Mesenchymal stem cell (in vitro differentiated cells and primary cell): ENCODE measurements at regions not wholly inside any gene's neighbourhood (a gene's known extent, or its start where the extent isn't known, plus 50 kb on each side); places are given as distances from the start of the nearest gene placed in this dataset.
A peak's percentile ranks its signal among the peaks of the same experiment; 100 is the strongest.

Source experiments
- DNase-seq: peaks from one replicate; pipeline ENCODE4 v3.0.0-alpha.2; 2013
- H2AFZ ChIP-seq: one replicate; pipeline ENCODE4 v1.6.1; 2013; ENCODE audit warnings: low read depth, mild to moderate bottlenecking, control low read depth, inconsistent platforms, low read length, moderate library complexity
- H2AK5ac ChIP-seq: 2 replicates; pipeline ENCODE4 v1.6.1; 2013; ENCODE audit warnings: low read length, moderate library complexity, mild to moderate bottlenecking, inconsistent platforms; ENCODE audit not compliant: severe bottlenecking
- H2BK120ac ChIP-seq: one replicate; pipeline ENCODE4 v1.6.1; 2013; ENCODE audit warnings: low read depth, mild to moderate bottlenecking, inconsistent platforms, low read length, moderate library complexity
- H2BK12ac ChIP-seq, 2 experiments: one replicate each; pipeline ENCODE4 v1.6.1; 2013; ENCODE audit warnings: inconsistent platforms in 2 of 2, low read length in 2 of 2, mild to moderate bottlenecking in 2 of 2, moderate library complexity in 2 of 2, control low read depth in 1 of 2
- H2BK15ac ChIP-seq: one replicate; pipeline ENCODE4 v1.6.1; 2013; ENCODE audit warnings: mild to moderate bottlenecking, low read depth, inconsistent platforms; ENCODE audit not compliant: poor library complexity, severe bottlenecking
- H2BK5ac ChIP-seq: 2 replicates; pipeline ENCODE4 v1.6.1; 2013; ENCODE audit warnings: low read depth, mild to moderate bottlenecking, low read length, control low read depth, inconsistent platforms; ENCODE audit not compliant: poor library complexity, severe bottlenecking
- H3K14ac ChIP-seq, 2 experiments: one replicate each; pipeline ENCODE4 v1.6.1; 2013; ENCODE audit warnings: inconsistent platforms in 2 of 2, low read length in 2 of 2, control low read depth in 1 of 2, mild to moderate bottlenecking in 1 of 2, moderate library complexity in 1 of 2
- H3K18ac ChIP-seq, 2 experiments: one replicate each; pipeline ENCODE4 v1.6.1; 2013; ENCODE audit warnings: inconsistent platforms in 2 of 2, low read length in 2 of 2, control low read depth in 1 of 2, low read depth in 1 of 2, mild to moderate bottlenecking in 1 of 2
- H3K23ac ChIP-seq, 2 experiments: one replicate each; pipeline ENCODE4 v1.6.1; 2013; ENCODE audit warnings: inconsistent platforms in 2 of 2, low read length in 2 of 2, mild to moderate bottlenecking in 2 of 2, moderate library complexity in 2 of 2, control low read depth in 1 of 2
- H3K27ac ChIP-seq: 2 replicates; pipeline ENCODE4 v1.5.1; 2013; ENCODE audit warnings: mild to moderate bottlenecking, moderate library complexity, low read length, control low read depth, inconsistent platforms; ENCODE audit not compliant: poor library complexity, severe bottlenecking
- H3K27me3 ChIP-seq, 2 experiments: 2 replicates each; pipeline versions ENCODE4 v1.6.1 to v1.7.0; 2013; ENCODE audit warnings: low read length in 2 of 2, mild to moderate bottlenecking in 2 of 2, moderate library complexity in 2 of 2, control low read depth in 1 of 2, inconsistent platforms in 1 of 2; ENCODE audit not compliant: control insufficient read depth in 1 of 2, insufficient read depth in 1 of 2
- H3K36me3 ChIP-seq, 2 experiments: 2 replicates each; pipeline versions ENCODE4 v1.6.1 to v1.7.0; 2013; ENCODE audit warnings: low read length in 2 of 2, control low read depth in 1 of 2, inconsistent platforms in 1 of 2, low read depth in 1 of 2, mild to moderate bottlenecking in 1 of 2; ENCODE audit not compliant: insufficient read depth in 2 of 2, control insufficient read depth in 1 of 2
- H3K4ac ChIP-seq, 2 experiments: one replicate each; pipeline ENCODE4 v1.6.1; 2013; ENCODE audit warnings: inconsistent platforms in 2 of 2, low read length in 2 of 2, mild to moderate bottlenecking in 2 of 2, moderate library complexity in 2 of 2, control low read depth in 1 of 2, low read depth in 1 of 2
- H3K4me1 ChIP-seq: 2 replicates; pipeline ENCODE4 v1.6.1; 2013; ENCODE audit warnings: low read depth, low read length, control low read depth; ENCODE audit not compliant: control insufficient read depth, insufficient read depth
- H3K4me2 ChIP-seq: 2 replicates; pipeline ENCODE4 v1.6.1; 2013; ENCODE audit warnings: low read length, mild to moderate bottlenecking, inconsistent platforms; ENCODE audit not compliant: poor library complexity, severe bottlenecking
- H3K4me3 ChIP-seq, 2 experiments: 2 replicates each; pipeline versions ENCODE4 v1.5.1 to v1.7.0; 2013; ENCODE audit warnings: low read length in 2 of 2, mild to moderate bottlenecking in 2 of 2, control low read depth in 1 of 2, low read depth in 1 of 2; ENCODE audit not compliant: insufficient read depth in 1 of 2
- H3K79me1 ChIP-seq: replicated peaks from 2 replicates; pipeline ENCODE4 v1.6.1; 2013; ENCODE audit warnings: mild to moderate bottlenecking, control low read depth, low read length, inconsistent platforms; ENCODE audit not compliant: poor library complexity, severe bottlenecking
- H3K9ac ChIP-seq: 2 replicates; pipeline ENCODE4 v1.7.0; 2013; ENCODE audit warnings: mild to moderate bottlenecking, low read length, moderate library complexity
- H3K9me3 ChIP-seq: 2 replicates; pipeline ENCODE4 v1.7.0; 2013; ENCODE audit warnings: mild to moderate bottlenecking, low read length; ENCODE audit not compliant: control insufficient read depth
- H4K8ac ChIP-seq: one replicate; pipeline ENCODE4 v1.6.1; 2013; ENCODE audit warnings: inconsistent platforms, mild to moderate bottlenecking, low read length, moderate library complexity
- H4K91ac ChIP-seq: one replicate; pipeline ENCODE4 v1.6.1; 2013; ENCODE audit warnings: mild to moderate bottlenecking, low read length, inconsistent platforms
- WGBS: methylation state at CpG from one replicate; pipeline ENCODE4 v1.1.7; 2013; ENCODE audit warnings: mixed read lengths; 5-methylcytosine and 5-hydroxymethylcytosine counted together

DNA sequence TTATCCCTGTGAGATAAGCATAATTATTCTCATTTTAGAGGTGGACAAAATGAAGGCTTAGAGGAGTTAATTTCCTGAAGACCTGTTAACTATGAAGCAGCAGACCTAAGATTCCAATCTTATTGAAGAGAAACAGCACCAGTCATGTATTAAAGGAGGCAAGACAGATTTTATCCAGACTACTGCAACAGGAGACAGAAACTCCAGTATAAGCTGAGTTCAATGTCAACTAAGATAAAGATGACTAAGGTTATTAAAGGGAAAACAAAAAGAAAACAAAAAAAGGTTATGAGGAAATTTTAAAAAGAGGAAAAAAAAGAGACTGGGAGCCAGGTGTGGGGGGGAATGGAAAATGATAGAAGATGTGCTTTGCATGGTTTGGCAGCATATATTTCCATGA lies 707.7 kb upstream of the NR2F2 start:
- Histone ChIP-seq H3K4me2 (no peak overlapping the region), H3K4me1 (peaks cover 2% of the 10 kb centered on the region), H3K4ac (no peak overlapping the region), H2BK5ac (no peak overlapping the region), H3K9ac (no peak overlapping the region), H3K23ac (no peak overlapping the region), H3K14ac (no peak overlapping the region), H2BK120ac (no peak overlapping the region), H3K18ac (no peak overlapping the region), H2AFZ (no peak overlapping the region), H2BK12ac (no peak overlapping the region), H3K36me3 (no peaks in the 10 kb centered on the region), H3K27me3 (no peaks in the 10 kb centered on the region), H2AK5ac (no peak overlapping the region), H4K91ac (no peak overlapping the region), H3K79me1 (no peaks in the 10 kb centered on the region), H4K8ac (no peak overlapping the region), H3K9me3 (peaks cover 14% of the 10 kb centered on the region), H3K4me3 (peak overlapping the region in 1 of 2 experiments; percentile 16), H3K27ac (no peak overlapping the region), H2BK15ac (no peak overlapping the region)
- DNase-seq = no peak

DNA sequence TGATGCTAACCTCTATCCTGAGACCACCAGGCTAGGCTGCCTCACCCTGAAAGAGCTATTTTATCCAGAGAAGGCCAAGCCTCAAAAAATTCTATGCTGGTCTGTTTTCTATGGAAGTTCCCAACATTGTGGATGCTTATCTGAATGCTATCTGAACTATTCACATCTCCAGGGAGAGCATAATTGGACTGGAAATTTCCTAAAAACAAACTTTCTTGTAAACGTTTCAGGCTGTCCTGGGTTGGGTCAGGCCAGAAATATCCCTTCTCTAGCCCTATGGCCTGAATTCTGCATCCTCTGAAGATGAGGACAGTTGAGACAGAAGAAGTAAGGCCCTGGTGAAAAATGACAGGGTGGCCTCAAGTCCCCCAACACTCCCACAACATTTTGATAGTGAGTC lies 706.4 kb upstream of the NR2F2 start:
- H2AK5ac ChIP-seq = no peak overlapping the region
- H3K9me3 ChIP-seq = peaks cover 14% of the 10 kb centered on the region
- H3K18ac ChIP-seq = no peak overlapping the region
- no peak overlapping the region for H2BK5ac ChIP-seq
- no peak for DNase-seq
- H3K4ac ChIP-seq = no peak overlapping the region
- no peak overlapping the region for H3K9ac ChIP-seq
- no peak overlapping the region for H2BK120ac ChIP-seq
- H2BK12ac ChIP-seq = no peak overlapping the region
- no peak overlapping the region for H4K8ac ChIP-seq
- 33% methylated on average over 1 of the region's 1 CpG for WGBS
- no peak overlapping the region for H2BK15ac ChIP-seq
- H3K4me2 ChIP-seq = no peak overlapping the region
- no peaks in the 10 kb centered on the region for H3K27me3 ChIP-seq
- H3K4me3 ChIP-seq = no peak overlapping the region
- H2AFZ ChIP-seq = no peak overlapping the region
- H3K23ac ChIP-seq = no peak overlapping the region
- H3K79me1 ChIP-seq = no peaks in the 10 kb centered on the region
- peaks cover 2% of the 10 kb centered on the region for H3K4me1 ChIP-seq
- H3K36me3 ChIP-seq = no peaks in the 10 kb centered on the region
- no peak overlapping the region for H3K27ac ChIP-seq
- no peak overlapping the region for H3K14ac ChIP-seq
- no peak overlapping the region for H4K91ac ChIP-seq

DNA sequence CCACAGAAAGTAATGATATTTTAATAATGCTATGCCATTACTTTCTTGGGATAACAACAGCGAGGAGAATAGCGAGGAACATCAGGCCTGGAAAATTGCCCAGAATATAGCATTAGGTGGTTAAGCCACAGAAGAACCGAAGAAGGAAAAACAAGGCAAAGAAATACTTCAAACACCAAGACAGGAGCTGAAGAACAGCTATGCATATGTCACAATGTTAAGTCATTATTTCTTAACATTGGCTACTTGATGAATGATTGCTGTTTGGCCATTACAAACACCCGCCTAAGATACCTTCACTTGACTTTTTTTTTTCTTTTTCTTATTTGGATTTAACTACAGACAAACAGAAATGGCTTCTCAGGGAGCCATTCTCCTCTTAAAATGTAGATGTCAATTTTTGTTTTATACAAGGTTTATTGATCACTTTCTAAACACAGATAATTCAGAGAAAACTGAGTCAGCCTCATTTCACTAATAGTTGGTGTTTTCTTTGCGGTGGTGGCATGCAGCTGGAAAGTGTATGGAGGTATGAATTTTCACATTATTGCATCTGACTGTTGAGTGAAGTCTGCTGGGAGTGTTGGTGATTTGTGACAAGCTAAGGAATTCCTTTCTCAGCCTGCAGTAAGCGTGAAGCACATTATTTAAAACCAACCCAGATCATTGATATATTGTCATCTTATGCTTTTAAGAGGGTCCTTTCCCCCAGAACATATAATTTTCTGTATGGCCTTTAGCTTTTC lies 705.7 kb upstream of the NR2F2 start:
- Histone ChIP-seq H2BK15ac (no peak overlapping the region), H3K14ac (no peak overlapping the region), H3K27me3 (no peaks in the 10 kb centered on the region), H3K27ac (no peak overlapping the region), H3K4ac (no peak overlapping the region), H3K36me3 (no peaks in the 10 kb centered on the region), H2AFZ (no peak overlapping the region), H3K4me1 (peaks cover 2% of the 10 kb centered on the region), H2BK120ac (no peak overlapping the region), H2BK12ac (no peak overlapping the region), H3K4me2 (no peak overlapping the region), H3K23ac (no peak overlapping the region), H3K4me3 (no peak overlapping the region), H3K9me3 (peaks cover 14% of the 10 kb centered on the region), H4K91ac (no peak overlapping the region), H3K9ac (no peak overlapping the region), H4K8ac (no peak overlapping the region), H3K18ac (no peak overlapping the region), H3K79me1 (no peaks in the 10 kb centered on the region), H2AK5ac (no peak overlapping the region), H2BK5ac (no peak overlapping the region)
- WGBS = 93% methylated on average over 3 of the region's 6 CpGs
- no peak for DNase-seq

DNA sequence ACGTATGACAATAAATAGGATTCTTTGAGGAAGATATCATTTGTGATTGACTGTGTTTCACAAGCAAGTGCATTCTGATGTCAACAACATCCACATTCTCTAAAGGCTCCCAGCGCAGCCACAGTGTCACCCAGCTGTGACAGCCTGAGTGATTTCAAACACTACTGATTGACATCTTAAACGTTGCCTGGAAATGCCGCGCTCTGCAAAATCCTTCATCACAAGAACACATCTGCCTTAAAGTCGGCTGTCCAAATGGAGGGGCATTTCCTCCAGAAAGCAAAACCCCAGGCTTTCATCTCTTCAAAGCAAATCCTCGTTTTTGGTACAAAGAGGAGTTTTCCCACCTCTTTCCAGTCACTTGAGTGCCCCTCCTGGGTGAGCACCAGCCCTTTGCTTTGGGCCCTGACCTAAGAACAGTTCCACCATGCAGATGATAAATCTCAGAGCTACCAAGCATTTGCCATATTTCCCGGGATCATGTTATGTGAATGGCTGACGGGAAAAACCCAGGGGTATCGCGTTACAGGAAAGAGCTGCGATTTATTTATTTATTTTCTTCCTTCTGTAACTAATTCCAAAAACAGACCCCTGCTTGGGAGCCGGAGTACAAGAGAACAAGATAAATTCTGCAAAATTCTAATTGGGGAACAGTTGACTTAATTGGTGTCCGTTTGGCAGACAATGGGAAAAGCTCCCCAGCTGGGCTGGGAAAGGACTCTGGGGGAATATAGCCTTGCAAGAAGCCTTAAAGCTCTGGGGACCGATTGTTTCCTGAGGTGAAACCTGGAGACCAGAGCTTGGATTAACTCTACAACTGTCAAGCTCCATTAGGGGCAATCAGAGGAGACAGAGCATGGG lies 703.8 kb upstream of the NR2F2 start:
- no peak overlapping the region for H3K4ac ChIP-seq
- H3K9ac ChIP-seq = no peak overlapping the region
- no peak overlapping the region for H3K4me2 ChIP-seq
- H4K8ac ChIP-seq = no peak overlapping the region
- no peaks in the 10 kb centered on the region for H3K27me3 ChIP-seq
- peaks cover 2% of the 10 kb centered on the region for H3K4me1 ChIP-seq
- no peak overlapping the region for H3K23ac ChIP-seq
- WGBS = 56% methylated on average over 13 of the region's 15 CpGs
- DNase-seq = no peak
- H3K36me3 ChIP-seq = no peaks in the 10 kb centered on the region
- no peak overlapping the region for H4K91ac ChIP-seq
- no peak overlapping the region for H2BK15ac ChIP-seq
- no peak overlapping the region for H2BK5ac ChIP-seq
- H3K18ac ChIP-seq = peak overlapping the region in 1 of 2 experiments; percentile 43
- H3K79me1 ChIP-seq = no peaks in the 10 kb centered on the region
- H2BK12ac ChIP-seq = peak overlapping the region; percentile 39 to 52
- peaks cover 14% of the 10 kb centered on the region for H3K9me3 ChIP-seq
- H3K4me3 ChIP-seq = no peak overlapping the region
- no peak overlapping the region for H2AFZ ChIP-seq
- H2BK120ac ChIP-seq = no peak overlapping the region
- H2AK5ac ChIP-seq = no peak overlapping the region
- no peak overlapping the region for H3K27ac ChIP-seq
- no peak overlapping the region for H3K14ac ChIP-seq
